ENCODE measurements at regions not wholly inside any gene's neighbourhood (a gene's known extent, or its start where the extent isn't known, plus 50 kb on each side); places are given as distances from the start of the nearest gene placed in this dataset.

GRCh38 chr5:3517348-3517747, 78.3 kb upstream of the IRX1 start:
- intact Hi-C loops (cut with micrococcal nuclease; ENCODE audit: unreplicated experiment) = no loop called here
- H3K9me3 ChIP-seq (ENCODE audit: insufficient read depth, low read depth) = no peaks in the 10 kb centered on the region
- no peaks in the 10 kb centered on the region for H3K4me1 ChIP-seq (replicated peaks; ENCODE audit: insufficient read depth)
- H3K4me2 ChIP-seq = no peak overlapping the region
- no peaks in the 10 kb centered on the region for H3F3A ChIP-seq (ENCODE audit: insufficient read depth, low read depth)
- H3K9me2 ChIP-seq (ENCODE audit: insufficient read depth) = no peaks in the 10 kb centered on the region
- CTCF ChIA-PET = no interaction called here
- no peak for DNase-seq
- H3K4me3 ChIP-seq = no peak overlapping the region
- no peak overlapping the region for H3K27ac ChIP-seq
- H2AFZ ChIP-seq = no peak overlapping the region
- H3K36me3 ChIP-seq (ENCODE audit: low read depth) = no peaks in the 10 kb centered on the region
- no peaks in the 10 kb centered on the region for H3K79me2 ChIP-seq (ENCODE audit: low read depth)
- TF ChIP-seq EZH2 (IDR thresholded peaks at IDR 0.05; ENCODE audit: low read depth) = no peak
- TF ChIP-seq CTCF (conservative IDR thresholded peaks at IDR 0.05) = no peak
- H3K27me3 ChIP-seq (ENCODE audit: insufficient read depth, low read depth) = peaks cover 71% of the 10 kb centered on the region
- no TSS peak for BruUV-seq (replicated peaks)
- POLR2A ChIA-PET (ENCODE audit: unreplicated experiment) = no interaction called here
- H4K20me1 ChIP-seq (ENCODE audit: insufficient read depth) = no peaks in the 10 kb centered on the region

- H2AFZ ChIP-seq = no peak overlapping the region
- H3K4me3 ChIP-seq = no peak overlapping the region
- H3K4me1 ChIP-seq (replicated peaks; ENCODE audit: insufficient read depth) = no peaks in the 10 kb centered on the region
- TF ChIP-seq CTCF (conservative IDR thresholded peaks at IDR 0.05) (no peak), EZH2 (IDR thresholded peaks at IDR 0.05; ENCODE audit: low read depth) (no peak)
- H3K4me2 ChIP-seq = no peak overlapping the region
- no peak overlapping the region for H3K27ac ChIP-seq
- CTCF ChIA-PET = no interaction called here
- no peaks in the 10 kb centered on the region for H3K79me2 ChIP-seq (ENCODE audit: low read depth)
- H3K9me2 ChIP-seq (ENCODE audit: insufficient read depth) = no peaks in the 10 kb centered on the region
- BruUV-seq (replicated peaks) = no TSS peak
- peaks cover 59% of the 10 kb centered on the region for H3K27me3 ChIP-seq (ENCODE audit: insufficient read depth, low read depth)
- intact Hi-C loops (cut with micrococcal nuclease; ENCODE audit: unreplicated experiment) = no loop called here
- H4K20me1 ChIP-seq (ENCODE audit: insufficient read depth) = no peaks in the 10 kb centered on the region
- no peaks in the 10 kb centered on the region for H3F3A ChIP-seq (ENCODE audit: insufficient read depth, low read depth)
- DNase-seq = no peak
- POLR2A ChIA-PET (ENCODE audit: unreplicated experiment) = no interaction called here
- no peaks in the 10 kb centered on the region for H3K9me3 ChIP-seq (ENCODE audit: insufficient read depth, low read depth)
- no peaks in the 10 kb centered on the region for H3K36me3 ChIP-seq (ENCODE audit: low read depth)
Measured at GRCh38 chr5:3512361-3513095, 83.1 kb upstream of the IRX1 start.

GRCh38 chr5:3511934-3512333, 83.7 kb upstream of the IRX1 start:
- BruUV-seq (replicated peaks) = no TSS peak
- CTCF ChIA-PET = no interaction called here
- no peaks in the 10 kb centered on the region for H3K4me1 ChIP-seq (replicated peaks; ENCODE audit: insufficient read depth)
- no peak for DNase-seq
- no peaks in the 10 kb centered on the region for H3K36me3 ChIP-seq (ENCODE audit: low read depth)
- H3K9me2 ChIP-seq (ENCODE audit: insufficient read depth) = no peaks in the 10 kb centered on the region
- no peaks in the 10 kb centered on the region for H3F3A ChIP-seq (ENCODE audit: insufficient read depth, low read depth)
- H3K27ac ChIP-seq = no peak overlapping the region
- TF ChIP-seq CTCF (conservative IDR thresholded peaks at IDR 0.05) = no peak
- POLR2A ChIA-PET (ENCODE audit: unreplicated experiment) = no interaction called here
- H3K27me3 ChIP-seq (ENCODE audit: insufficient read depth, low read depth) = peaks cover 63% of the 10 kb centered on the region
- H4K20me1 ChIP-seq (ENCODE audit: insufficient read depth) = no peaks in the 10 kb centered on the region
- no peaks in the 10 kb centered on the region for H3K9me3 ChIP-seq (ENCODE audit: insufficient read depth, low read depth)
- H3K4me2 ChIP-seq = no peak overlapping the region
- H3K4me3 ChIP-seq = no peak overlapping the region
- H2AFZ ChIP-seq = no peak overlapping the region
- intact Hi-C loops (cut with micrococcal nuclease; ENCODE audit: unreplicated experiment) = no loop called here
- no peaks in the 10 kb centered on the region for H3K79me2 ChIP-seq (ENCODE audit: low read depth)
